ENCODE measurements at regions not wholly inside any gene's neighbourhood (a gene's known extent, or its start where the extent isn't known, plus 50 kb on each side); places are given as distances from the start of the nearest gene placed in this dataset.
"Not testable (repeated sequence)": the region's sequence is repeated elsewhere in the genome, so short reads cannot be mapped to it uniquely, and the experiment has no call there.

GRCh38 chr19:20388706-20389225 lies 176.8 kb downstream of the ZNF737 start:
- DNase-seq (ENCODE audit: low read depth, low spot score) = no peak

DNA sequence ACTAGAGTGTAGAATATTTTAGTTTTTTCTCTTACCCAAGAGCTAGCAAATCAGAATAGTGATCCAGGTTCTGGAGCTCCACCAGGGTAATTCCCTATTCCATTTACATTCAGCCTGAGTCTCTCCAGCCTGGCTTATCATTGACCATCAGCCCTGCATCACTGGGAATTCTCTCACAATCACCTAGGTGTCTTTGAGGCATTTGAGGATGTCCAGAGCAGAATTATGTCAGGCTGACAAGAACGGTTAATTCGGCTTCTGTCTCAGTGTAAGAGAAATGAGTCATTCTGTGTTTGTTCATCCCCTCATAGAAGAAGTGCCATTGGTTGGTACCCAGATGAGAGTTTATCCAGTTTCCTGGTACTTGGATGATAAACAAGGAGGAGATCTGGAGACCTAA lies 180.5 kb downstream of the ZNF737 start:
- DNase-seq (ENCODE audit: low read depth, low spot score) = no peak

GRCh38 chr19:20371911-20372310 lies 193.7 kb downstream of the ZNF737 start:
- no peak for DNase-seq (ENCODE audit: low read depth, low spot score)

DNA sequence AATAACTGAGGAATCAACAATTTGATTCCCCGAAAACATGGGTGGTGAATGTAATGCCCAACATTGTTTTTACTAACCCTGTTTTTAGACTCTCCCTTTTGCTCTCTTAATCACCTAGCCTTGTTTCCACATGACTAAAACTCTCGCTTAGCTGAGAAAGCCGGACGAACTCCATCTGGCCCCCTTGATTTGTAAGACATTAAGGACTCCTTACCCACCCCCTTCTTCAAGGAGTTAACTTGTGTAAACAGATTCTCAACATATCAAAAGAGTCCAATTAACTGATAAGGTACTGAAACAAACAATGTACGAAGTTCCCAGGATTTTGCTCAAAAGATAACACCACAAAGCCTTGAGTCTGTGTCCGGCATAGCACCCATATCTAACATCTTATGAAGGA lies 194.3 kb downstream of the ZNF737 start:
- not testable (repeated sequence) for DNase-seq (ENCODE audit: low read depth, low spot score)

DNA sequence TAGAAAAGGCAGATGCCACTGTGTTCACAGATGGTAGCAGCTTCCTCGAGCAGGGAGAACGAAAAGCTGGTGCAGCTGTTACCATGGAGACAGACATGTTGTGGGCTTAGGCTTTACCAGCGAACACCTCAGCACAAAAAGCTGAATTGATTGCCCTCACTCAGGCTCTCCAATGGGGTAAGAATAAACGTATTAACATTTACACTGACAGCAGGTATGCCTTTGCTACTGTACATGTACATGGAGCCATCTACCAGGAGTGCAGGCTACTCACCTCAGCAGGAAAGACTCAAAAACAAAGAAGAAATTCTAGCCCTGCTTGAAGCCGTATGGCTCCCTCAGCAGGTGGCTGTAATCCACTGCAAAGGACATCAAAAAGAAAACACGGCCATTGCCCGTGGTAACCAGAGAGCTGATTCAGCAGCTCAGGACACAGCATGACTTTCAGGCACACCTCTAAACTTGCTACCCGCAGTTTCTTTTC lies 197.7 kb downstream of the ZNF737 start:
- DNase-seq (ENCODE audit: low read depth, low spot score) = no peak

DNA sequence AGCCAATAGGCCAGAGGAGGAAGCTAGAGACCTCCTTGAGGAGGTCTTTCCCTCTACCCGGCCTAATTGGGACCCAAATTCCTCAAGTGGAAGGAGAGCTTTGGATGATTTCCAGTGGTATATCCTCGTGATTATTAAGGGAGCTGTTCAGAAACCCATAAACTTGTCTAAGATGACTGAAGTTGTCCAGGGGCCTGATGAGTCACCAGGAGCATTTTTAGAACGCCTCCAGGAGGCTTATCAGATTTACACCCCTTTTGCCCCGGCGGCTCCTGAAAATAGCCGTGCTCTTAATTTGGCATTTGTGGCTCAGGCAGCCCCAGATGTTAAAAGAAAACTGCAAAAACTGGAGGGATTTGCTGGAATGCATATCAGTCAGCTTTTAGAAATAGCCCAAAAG lies 198.1 kb downstream of the ZNF486 start:
- DNase-seq (ENCODE audit: low read depth, low spot score) = no peak

DNA sequence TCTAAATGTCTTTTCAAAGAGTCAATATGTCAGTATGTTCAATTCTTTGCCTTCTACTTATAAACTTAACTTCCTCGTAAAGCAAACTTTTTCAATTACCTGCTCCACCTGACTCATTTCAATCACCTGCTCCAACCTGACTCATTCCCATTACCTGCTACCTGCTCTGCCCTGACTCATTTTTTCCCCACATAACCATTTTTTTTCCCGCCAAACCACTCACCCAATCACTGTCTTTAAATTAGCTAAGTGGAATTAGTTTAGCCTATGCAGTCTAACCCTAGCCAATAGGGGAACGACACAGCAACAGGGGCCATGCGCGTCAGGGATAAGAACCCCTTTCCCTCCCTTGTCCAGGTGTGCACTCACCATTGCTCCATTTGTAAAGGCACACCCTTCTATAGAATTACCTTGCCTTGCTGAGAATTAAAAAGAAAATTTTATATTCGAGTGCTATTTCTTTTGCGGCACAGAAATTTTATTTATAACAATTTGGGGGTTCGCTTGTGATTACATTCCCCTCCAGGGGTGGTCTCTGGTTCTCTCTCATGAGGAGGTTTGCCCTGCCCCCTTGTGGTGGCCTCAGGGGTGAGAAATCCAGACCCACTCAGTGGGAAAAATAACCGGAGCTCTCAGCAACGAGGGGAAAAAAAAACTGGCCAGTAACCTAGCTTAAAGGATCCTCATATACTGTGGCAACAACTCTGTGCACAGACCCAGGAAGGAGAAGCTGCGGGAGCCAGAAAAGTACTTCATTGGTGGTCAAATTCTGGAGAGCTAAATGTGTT lies 193.1 kb downstream of the ZNF486 start:
- DNase-seq (ENCODE audit: low read depth, low spot score) = no peak

DNA sequence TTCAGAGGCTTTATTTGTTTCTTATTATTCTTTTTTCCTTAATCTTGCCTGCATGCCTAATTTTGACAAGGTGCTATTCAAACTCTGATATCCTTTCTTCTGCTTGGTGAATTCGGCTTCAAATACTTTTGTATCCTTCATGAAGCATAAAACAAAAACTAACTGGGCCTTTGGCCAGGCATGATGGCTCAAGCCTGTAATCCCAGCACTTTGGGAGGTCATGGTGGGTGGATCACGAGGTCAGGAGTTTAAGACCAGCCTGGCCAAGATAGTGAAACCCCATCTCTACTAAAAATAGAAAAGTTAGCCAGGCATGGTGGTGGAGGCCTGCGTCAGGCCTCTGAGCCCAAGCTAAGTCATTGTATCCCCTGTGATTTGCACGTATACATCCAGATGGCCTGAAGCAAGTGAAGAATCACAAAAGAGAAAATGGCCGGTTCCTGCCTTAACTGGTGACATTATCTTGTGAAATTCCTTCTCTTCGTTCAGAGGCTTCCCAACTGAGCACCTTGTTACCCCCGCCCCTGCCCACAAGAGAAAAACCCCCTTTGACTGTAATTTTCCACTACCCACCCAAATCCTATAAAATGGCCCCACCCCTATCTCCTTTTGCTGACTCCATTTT lies 191.9 kb downstream of the ZNF486 start:
- DNase-seq (ENCODE audit: low read depth, low spot score) = not testable (repeated sequence)

- no peak for DNase-seq (ENCODE audit: low read depth, low spot score)
These were observed 190.9 kb downstream of the ZNF486 start for GRCh38 chr19:20357921-20358320.

DNA sequence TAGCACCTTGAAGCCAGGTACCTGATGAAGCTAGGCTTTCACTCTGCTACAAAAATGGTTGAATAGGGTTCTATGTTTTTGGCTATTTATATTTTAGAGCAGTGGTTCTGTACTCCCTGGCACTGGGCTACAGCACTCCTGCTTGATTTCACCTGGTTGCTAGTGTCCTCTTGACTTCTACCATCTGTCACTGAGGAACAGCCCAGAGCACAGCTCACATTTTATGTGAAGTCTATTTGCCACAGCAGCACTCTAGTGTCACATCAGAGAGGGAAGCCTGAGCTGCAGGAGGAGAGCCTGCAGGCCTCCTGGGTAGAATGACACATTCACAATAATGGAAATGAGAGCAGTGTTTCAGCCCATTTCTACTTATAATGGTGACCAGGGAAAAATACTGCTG lies 184.2 kb downstream of the ZNF486 start:
- no peak for DNase-seq (ENCODE audit: low read depth, low spot score)

DNA sequence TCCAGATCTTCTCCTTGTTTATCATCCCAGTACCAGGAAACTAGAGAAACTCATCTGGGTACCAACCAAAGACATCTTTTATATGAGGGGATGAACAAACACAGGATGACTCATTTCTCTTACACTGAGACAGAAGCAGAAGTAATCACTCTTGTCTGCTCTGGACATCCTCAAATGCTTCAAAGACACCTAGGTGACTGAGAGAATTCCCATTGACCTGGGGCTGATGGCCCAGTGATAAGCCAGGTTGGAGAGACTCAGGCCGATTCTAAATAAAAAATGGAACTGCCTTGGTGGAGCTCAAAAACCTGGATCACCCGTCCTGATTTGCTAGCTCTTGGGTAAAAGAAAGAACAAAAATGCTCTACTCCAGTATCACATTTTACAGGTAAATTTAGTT lies 182.2 kb downstream of the ZNF486 start:
- DNase-seq (ENCODE audit: low read depth, low spot score) = no peak

- DNase-seq (ENCODE audit: low read depth, low spot score) = no peak
These were observed 172.4 kb downstream of the ZNF486 start for GRCh38 chr19:20339444-20339843.

DNA sequence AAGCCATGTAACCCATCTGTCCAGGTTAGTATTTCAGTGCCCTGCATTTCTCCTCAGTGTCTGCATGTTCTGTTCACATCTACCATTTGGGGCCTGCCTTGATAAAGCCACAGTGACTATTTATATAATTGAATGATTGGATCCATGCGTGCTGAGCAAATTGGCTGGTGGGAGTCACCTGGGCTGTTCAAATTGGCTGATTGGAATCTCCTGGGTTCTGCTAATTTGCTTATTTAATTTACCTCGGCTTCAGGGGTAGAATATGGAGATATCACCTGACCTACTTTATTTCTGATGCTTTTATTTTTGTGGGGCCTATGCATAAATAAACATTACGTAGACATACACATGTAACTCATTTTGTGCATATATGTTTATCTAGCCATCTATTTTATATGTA lies 167.7 kb downstream of the ZNF486 start:
- no peak for DNase-seq (ENCODE audit: low read depth, low spot score)

- no peak for DNase-seq (ENCODE audit: low read depth, low spot score)
These were observed 166.5 kb downstream of the ZNF486 start for GRCh38 chr19:20333508-20333907.

DNA sequence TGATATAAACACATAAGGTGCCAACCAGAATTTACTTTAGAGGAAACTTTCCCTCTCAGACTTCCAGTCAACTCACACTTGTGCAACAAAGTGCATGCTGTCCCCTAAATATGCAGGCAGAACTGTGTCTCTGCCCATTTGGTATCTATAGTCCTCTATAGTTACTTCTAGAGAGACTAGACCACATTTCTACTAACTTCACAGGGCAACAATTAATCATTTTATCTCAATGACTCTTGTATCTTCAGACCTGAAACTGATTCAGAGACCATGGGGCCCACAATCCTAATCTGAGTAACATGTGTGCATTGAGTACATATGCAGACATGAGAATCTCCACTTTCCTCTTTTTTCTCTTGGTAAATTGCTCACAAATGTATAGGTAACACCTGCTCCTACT lies 158.1 kb downstream of the ZNF486 start:
- DNase-seq (ENCODE audit: low read depth, low spot score) = no peak

DNA sequence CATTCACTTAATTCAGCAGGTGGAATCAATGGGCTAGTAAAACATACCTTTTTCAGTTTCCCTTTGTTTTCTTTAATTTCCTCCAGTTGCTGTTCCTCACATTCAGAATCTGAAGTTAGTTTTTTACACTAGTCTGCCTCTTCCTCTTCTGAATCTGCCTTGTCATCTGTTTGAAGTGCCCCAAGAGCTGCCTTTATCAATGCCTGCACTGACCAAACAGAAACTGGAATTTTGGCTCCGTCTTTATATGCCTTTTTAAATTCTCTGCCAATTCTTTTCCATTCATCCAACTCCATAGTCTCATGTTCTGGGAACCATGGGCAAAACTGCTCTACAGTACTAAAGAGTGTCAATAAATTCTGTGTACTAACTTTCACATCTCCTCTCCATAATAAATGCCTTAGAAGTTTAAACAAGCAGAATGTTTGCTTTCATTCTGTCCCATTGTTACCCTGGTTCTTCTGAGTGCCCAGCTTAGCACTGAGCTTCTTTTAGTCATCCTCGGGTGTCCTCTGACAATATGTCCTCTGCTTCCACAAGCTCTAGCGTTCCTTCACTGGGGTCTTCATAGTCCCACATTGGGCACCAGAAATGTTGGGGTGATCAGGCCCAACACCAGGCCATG lies 154.2 kb downstream of the ZNF486 start:
- DNase-seq (ENCODE audit: low read depth, low spot score) = no peak

DNA sequence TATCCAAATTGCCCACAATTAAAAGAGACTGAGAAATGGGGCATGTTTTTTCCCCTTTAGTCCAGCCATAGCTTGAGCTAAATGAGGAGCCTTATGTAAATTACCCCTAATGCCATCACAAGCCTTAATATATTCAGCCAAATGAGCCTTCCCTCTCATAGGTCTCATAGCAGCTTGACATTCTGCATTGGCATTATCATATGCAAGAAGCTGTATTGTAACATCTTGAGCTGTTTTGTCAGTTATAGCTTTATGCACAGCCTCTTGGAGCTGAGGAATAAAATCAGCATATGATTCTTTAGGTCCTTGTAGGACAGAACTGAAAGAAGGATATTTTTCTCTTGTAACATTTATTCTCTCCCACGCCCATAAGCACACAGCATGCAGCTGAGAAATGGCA lies 153.2 kb downstream of the ZNF486 start:
- no peak for DNase-seq (ENCODE audit: low read depth, low spot score)

- no peak for DNase-seq (ENCODE audit: low read depth, low spot score)
These were observed 151.6 kb downstream of the ZNF486 start for GRCh38 chr19:20318616-20319015.

- no peak for DNase-seq (ENCODE audit: low read depth, low spot score)
These were observed 148.5 kb downstream of the ZNF486 start for GRCh38 chr19:20315543-20315942.

DNA sequence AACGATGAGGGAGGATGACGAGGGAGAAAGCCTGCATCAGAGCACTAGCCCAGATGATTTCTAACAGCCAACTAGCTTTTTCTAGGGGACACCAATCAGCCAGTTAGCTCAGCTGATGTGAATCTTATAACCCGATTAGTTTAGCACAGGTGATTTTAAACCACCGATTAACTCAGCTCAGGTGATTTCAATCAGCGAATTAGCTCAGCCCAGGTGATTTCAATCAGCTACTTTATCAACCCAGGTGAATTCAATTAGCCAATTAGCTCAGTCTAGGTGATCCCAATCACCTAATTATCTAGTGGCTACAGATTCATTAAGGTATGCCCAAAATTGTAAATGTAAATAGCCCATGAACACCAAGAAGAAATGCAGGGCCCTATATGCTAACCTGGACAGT lies 146.9 kb downstream of the ZNF486 start:
- no peak for DNase-seq (ENCODE audit: low read depth, low spot score)

- no peak for DNase-seq (ENCODE audit: low read depth, low spot score)
These were observed 140.1 kb downstream of the ZNF486 start for GRCh38 chr19:20307127-20307526.

DNA sequence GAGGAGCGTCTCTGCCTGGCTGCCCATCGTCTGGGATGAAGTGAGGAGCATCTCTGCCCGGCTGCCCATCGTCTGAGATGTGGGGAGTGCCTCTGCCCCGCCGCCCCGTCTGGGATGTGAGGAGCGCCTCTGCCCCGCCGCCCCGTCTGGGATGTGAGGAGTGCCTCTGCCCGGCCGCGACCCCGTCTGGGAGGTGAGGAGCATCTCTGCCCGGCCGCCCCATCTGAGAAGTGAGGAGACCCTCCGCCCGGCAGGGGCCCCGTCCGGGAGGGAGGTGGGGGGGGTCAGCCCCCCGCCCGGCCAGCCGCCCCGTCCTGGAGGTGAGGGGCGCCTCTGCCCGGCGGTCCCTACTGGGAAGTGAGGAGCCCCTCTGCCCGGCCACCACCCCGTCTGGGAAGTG lies 129.3 kb downstream of the ZNF486 start:
- not testable (repeated sequence) for DNase-seq (ENCODE audit: low read depth, low spot score)

- no peak for DNase-seq (ENCODE audit: low read depth, low spot score)
These were observed 127.2 kb downstream of the ZNF486 start for GRCh38 chr19:20294181-20294580.
